Transverse colon (tissue), 4 donors: ENCODE measurements at regions not wholly inside any gene's neighbourhood (a gene's known extent, or its start where the extent isn't known, plus 50 kb on each side); places are given as distances from the start of the nearest gene placed in this dataset.
"Not testable (repeated sequence)": the region's sequence is repeated elsewhere in the genome, so short reads cannot be mapped to it uniquely, and the experiment has no call there.

Source experiments
- DNase-seq: peaks from one replicate; pipeline ENCODE4 v3.0.0-alpha.2; 2019
- H3K27ac ChIP-seq, 4 donors: fragments of 200-600 bp; sonication (generic); 2 replicates each; pipeline ENCODE4 v1.5.1; 2016 to 2018; ENCODE audit warnings: inconsistent platforms in 4 of 4
- H3K27me3 ChIP-seq: fragments of 200-600 bp; sonication (generic); 2 replicates; pipeline ENCODE4 v1.5.1; 2017; ENCODE audit warnings: inconsistent platforms
- H3K36me3 ChIP-seq, 4 donors: fragments of 200-600 bp; sonication (generic); 2 replicates each; pipeline ENCODE4 v1.5.1; 2017 to 2019; ENCODE audit warnings: inconsistent platforms in 4 of 4
- H3K4me1 ChIP-seq, 4 donors: fragments of 200-600 bp; sonication (generic); 2 replicates each; pipeline ENCODE4 v1.5.1; 2017 to 2020; ENCODE audit warnings: inconsistent platforms in 4 of 4
- H3K4me3 ChIP-seq, 4 donors: fragments of 200-600 bp; sonication (generic); 1 replicate in 1 of 4; 2 replicates in 3 of 4; pipeline versions ENCODE4 v1.5.1 to v1.6.1; 2017 to 2019; ENCODE audit warnings: inconsistent platforms in 4 of 4
- H3K9me3 ChIP-seq, 2 donors: fragments of 200-600 bp; sonication (generic); 2 replicates each; pipeline ENCODE4 v1.5.1; 2017 to 2019; ENCODE audit warnings: inconsistent platforms in 2 of 2
- EP300 ChIP-seq: sonication (generic); formaldehyde crosslinking; IDR thresholded peaks from one replicate; pipeline ENCODE4 v1.6.1; 2017; ENCODE audit warnings: antibody characterized with exemption, low read depth
- POLR2A ChIP-seq: fragments of 450-650 bp; IDR thresholded peaks from one replicate; pipeline ENCODE4 v1.6.1; 2016; ENCODE audit warnings: antibody characterized with exemption, mild to moderate bottlenecking, moderate library complexity
- POLR2AphosphoS5 ChIP-seq, 3 donors: sonication (generic); formaldehyde crosslinking; IDR thresholded peaks; one replicate each; pipeline ENCODE4 v1.6.1; 2016; ENCODE audit warnings: antibody characterized with exemption in 3 of 3
- WGBS, 2 donors: methylation state at CpG; one replicate each; pipeline ENCODE4 v1.1.5; 2018; ENCODE audit warnings: low coverage in 1 of 2; 5-methylcytosine and 5-hydroxymethylcytosine counted together
- in situ Hi-C, 4 donors: fragments of 200-750 bp; cut with MboI; loops; one replicate each; pipeline versions ENCODE4 v1.15.0 to v1.15.1; 2017; ENCODE audit warnings: low sequenced_read_pairs in 3 of 4, low pct_ligation_motif_present in 1 of 4, low pct_unique_long_range_greater_than_20kb in 1 of 4
- intact Hi-C: fragments of 100-400 bp; cut with DNase I; formaldehyde crosslinking; loops from one replicate; pipeline ENCODE4 v1.15.1; 2023; ENCODE audit warnings: low total_unique reads
- TF ChIP-seq, protein P1 (sequence below), 5 experiments: fragments of 200-600 bp in 3 of 5; fragments of 450-650 bp in 2 of 5; sonication (generic) in 3 of 5; IDR thresholded peaks; 1 replicate in 2 of 5; 2 replicates in 3 of 5; pipeline ENCODE4 v1.5.1; 2016 to 2017; ENCODE audit warnings: antibody characterized with exemption in 5 of 5, inconsistent platforms in 3 of 5, mild to moderate bottlenecking in 2 of 5, moderate library complexity in 1 of 5

DNA sequence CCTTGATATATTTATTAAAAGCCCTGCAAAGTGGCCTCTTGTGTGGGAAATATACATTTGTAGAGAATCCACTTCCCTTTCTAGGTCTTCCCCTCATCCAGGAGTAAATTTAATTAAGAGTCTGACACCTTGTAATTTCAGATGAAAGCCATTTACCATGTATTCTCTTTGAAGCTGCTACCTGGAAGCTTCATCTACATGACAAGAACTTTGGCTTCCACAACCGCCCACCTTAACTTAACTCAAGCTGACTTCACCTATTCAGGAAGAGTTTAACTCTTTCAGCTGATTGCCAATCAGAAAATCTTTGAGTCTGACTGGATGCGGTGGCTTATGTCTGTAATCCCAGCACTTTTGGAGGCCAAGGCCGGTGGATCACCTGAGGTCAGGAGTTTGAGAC, 899.9 kb downstream of the TAF11L14 start:
- no peaks in the 10 kb centered on the region for H3K36me3 ChIP-seq
- in situ Hi-C loops, result no loop called here
- TF ChIP-seq POLR2A (no peak), EP300 (no peak), POLR2AphosphoS5 (IDR thresholded peaks at IDR 0.05) (no peak)
- TF ChIP-seq, protein P1, sequence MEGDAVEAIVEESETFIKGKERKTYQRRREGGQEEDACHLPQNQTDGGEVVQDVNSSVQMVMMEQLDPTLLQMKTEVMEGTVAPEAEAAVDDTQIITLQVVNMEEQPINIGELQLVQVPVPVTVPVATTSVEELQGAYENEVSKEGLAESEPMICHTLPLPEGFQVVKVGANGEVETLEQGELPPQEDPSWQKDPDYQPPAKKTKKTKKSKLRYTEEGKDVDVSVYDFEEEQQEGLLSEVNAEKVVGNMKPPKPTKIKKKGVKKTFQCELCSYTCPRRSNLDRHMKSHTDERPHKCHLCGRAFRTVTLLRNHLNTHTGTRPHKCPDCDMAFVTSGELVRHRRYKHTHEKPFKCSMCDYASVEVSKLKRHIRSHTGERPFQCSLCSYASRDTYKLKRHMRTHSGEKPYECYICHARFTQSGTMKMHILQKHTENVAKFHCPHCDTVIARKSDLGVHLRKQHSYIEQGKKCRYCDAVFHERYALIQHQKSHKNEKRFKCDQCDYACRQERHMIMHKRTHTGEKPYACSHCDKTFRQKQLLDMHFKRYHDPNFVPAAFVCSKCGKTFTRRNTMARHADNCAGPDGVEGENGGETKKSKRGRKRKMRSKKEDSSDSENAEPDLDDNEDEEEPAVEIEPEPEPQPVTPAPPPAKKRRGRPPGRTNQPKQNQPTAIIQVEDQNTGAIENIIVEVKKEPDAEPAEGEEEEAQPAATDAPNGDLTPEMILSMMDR (IDR thresholded peaks at IDR 0.05), result no peak
- H3K9me3 ChIP-seq, result no peaks in the 10 kb centered on the region
- intact Hi-C loops, result no loop called here
- no peak for DNase-seq
- 67 to 83% methylated on average over 1 to 3 of the region's 3 CpGs for WGBS, 2 donors
- no peak overlapping the region for H3K4me3 ChIP-seq
- no peaks in the 10 kb centered on the region for H3K27me3 ChIP-seq
- no peaks in the 10 kb centered on the region for H3K4me1 ChIP-seq
- no peak overlapping the region for H3K27ac ChIP-seq

DNA sequence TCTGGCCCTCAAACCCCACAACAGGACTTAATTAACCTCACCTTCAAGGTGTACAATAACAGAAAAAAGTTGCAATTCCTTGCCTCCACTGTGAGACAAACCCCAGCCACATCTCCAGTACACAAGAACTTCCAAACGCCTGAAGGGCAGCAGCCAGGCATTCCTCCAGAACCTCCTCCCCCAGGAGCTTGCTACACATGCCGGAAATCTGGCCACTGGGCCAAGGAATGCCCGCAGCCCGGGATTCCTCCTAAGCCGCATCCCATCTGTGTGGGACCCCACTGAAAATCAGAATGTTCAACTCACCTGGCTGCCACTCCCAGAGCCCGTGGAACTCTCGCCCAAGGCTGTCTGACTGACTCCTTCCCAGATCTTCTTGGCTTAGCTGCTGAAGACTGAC, 901.5 kb downstream of the TAF11L14 start:
- H3K27me3 ChIP-seq, H3K36me3 ChIP-seq, H3K4me1 ChIP-seq, H3K4me3 ChIP-seq, in situ Hi-C loops, H3K27ac ChIP-seq, DNase-seq, intact Hi-C loops, H3K9me3 ChIP-seq: not testable (repeated sequence)
- whole genome bisulfite sequencing, 2 donors, result 79% methylated on average over 7 of the region's 7 CpGs; no CpG with 5 or more reads in 1 of the 2 donors

DNA sequence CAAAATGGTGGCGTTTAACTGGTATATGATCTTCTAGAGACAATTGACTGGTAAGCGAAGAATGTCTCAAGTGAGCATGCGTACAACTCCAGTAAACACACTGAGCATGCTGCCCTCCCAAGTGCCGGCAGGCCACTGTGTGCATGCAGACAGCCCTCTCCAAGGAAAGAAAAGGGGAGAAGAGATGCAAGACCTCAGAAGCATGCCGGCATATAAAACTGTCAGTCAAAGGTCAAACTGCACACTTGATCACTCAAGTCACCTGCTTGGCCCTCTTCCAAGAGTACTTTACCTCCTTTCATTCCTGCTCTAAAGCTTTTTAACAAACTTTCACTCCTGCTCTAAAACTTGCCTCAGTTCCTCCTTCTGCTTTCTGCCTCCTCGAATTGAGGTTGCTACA, 910.2 kb downstream of the TAF11L14 start:
- Histone ChIP-seq H3K4me3 (no peak overlapping the region), H3K4me1 (no peaks in the 10 kb centered on the region), H3K36me3 (no peaks in the 10 kb centered on the region), H3K27me3 (no peaks in the 10 kb centered on the region), H3K9me3 (no peaks in the 10 kb centered on the region), H3K27ac (no peak overlapping the region)
- 45 to 59% methylated on average over 6 of the region's 6 CpGs for WGBS, 2 donors
- intact Hi-C loops, result no loop called here
- TF ChIP-seq POLR2A (no peak), EP300 (no peak), POLR2AphosphoS5 (IDR thresholded peaks at IDR 0.05) (no peak)
- TF ChIP-seq, protein P1 (IDR thresholded peaks at IDR 0.05), result no peak
- in situ Hi-C loops, result no loop called here
- DNase-seq, result no peak

DNA sequence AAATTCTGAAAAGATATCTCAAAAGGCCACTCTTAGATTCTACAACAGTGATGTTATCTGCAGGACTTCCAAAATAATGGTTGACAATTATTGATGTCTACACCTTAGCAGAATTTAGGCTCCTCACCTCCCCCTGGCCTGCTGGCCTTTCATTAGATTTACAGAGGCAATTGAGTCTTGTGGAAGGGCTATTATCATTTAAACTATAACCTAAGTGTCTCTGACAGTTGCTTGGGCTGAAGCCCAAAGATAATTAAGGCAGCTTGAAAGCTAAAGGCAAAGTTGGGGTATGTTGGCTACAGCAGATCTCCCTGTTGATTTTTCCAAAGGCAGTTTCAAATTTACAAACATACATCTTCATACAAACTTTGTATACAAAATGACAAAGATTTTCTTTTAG, 912.3 kb downstream of the TAF11L14 start:
- in situ Hi-C loops, result no loop called here
- intact Hi-C loops, result no loop called here
- H3K36me3 ChIP-seq, result no peaks in the 10 kb centered on the region
- no peak overlapping the region for H3K27ac ChIP-seq
- no peaks in the 10 kb centered on the region for H3K4me1 ChIP-seq
- TF ChIP-seq, protein P1 (IDR thresholded peaks at IDR 0.05), result no peak
- TF ChIP-seq POLR2A, result no peak
- no peak for TF ChIP-seq POLR2AphosphoS5 (IDR thresholded peaks at IDR 0.05)
- no peak for TF ChIP-seq EP300
- no peaks in the 10 kb centered on the region for H3K27me3 ChIP-seq
- no peak for DNase-seq
- no peak overlapping the region for H3K4me3 ChIP-seq
- H3K9me3 ChIP-seq, result no peaks in the 10 kb centered on the region

DNA sequence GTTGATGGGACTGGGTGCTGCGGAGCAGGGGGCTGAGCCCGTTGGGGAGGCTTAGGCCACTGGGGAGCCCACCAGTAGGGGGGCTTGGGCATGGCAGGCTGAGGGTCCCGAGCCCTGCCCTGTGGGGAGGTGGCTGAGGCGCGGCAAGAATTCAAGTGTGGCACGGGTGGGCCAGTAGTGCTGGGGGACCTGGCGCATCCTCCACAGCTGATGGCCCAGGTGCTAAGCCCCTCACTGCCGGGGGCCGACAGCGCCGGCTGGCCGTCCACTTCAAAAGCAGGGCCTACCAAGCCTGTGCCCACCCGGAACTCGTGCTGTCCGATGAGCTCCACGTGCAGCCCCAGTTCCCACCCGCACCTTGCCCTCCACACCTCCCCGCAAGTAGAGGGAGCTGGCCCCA, 917.5 kb downstream of the TAF11L14 start:
- no peak overlapping the region for H3K27ac ChIP-seq
- no peak overlapping the region for H3K4me3 ChIP-seq
- no peaks in the 10 kb centered on the region for H3K27me3 ChIP-seq
- H3K36me3 ChIP-seq, result no peaks in the 10 kb centered on the region
- H3K9me3 ChIP-seq, result no peaks in the 10 kb centered on the region
- no peak for DNase-seq
- no peaks in the 10 kb centered on the region for H3K4me1 ChIP-seq
- in situ Hi-C loops, result no loop called here
- intact Hi-C loops, result no loop called here
- WGBS, 2 donors, result 91% methylated on average over 18 of the region's 18 CpGs; no CpG with 5 or more reads in 1 of the 2 donors
- TF ChIP-seq POLR2AphosphoS5 (IDR thresholded peaks at IDR 0.05) (no peak), POLR2A (no peak), EP300 (no peak)
- TF ChIP-seq, protein P1 (IDR thresholded peaks at IDR 0.05), result no peak
